ENCODE measurements at regions not wholly inside any gene's neighbourhood (a gene's known extent, or its start where the extent isn't known, plus 50 kb on each side); places are given as distances from the start of the nearest gene placed in this dataset.

DNA sequence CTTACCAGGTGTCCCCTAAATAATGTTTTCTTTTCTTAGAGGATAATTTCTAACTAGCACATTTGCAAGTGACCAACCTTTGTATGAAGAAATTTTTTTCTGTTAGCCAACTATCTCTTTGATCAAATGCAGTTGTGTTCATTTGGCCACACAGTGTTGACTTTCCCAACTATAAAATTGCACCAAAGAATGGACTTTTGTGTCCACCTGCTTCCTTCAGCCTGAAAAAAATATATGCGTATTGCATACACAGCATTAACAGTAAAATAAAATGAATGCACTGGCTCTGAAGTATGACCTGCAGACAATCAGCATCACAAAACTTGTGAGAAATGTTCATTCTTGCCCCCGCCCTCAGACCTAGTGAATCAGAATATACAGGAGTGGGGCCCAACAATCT lies 342.0 kb downstream of the SEC23A start:
- Mint-ChIP-seq H3K9me3 (peaks cover 0 to 17% (median 4%) of the 10 kb centered on the region in 6 donors), H3K36me3 (no peaks in the 10 kb centered on the region), H3K4me3 (no peak overlapping the region), H3K27me3 (ENCODE audit: low read depth in 3 of 3) (peaks cover 0 to 3% (median 0%) of the 10 kb centered on the region in 3 donors), H3K27ac (no peak overlapping the region), H3K4me1 (no peaks in the 10 kb centered on the region)
- no peak for DNase-seq

- Mint-ChIP-seq H3K4me1 (no peaks in the 10 kb centered on the region), H3K36me3 (no peaks in the 10 kb centered on the region), H3K27me3 (ENCODE audit: low read depth in 3 of 3) (peaks cover 0 to 3% (median 2%) of the 10 kb centered on the region in 3 donors), H3K9me3 (peaks cover 0 to 5% (median 0%) of the 10 kb centered on the region in 6 donors), H3K4me3 (no peak overlapping the region), H3K27ac (no peak overlapping the region)
- no peak for DNase-seq
Observed at GRCh38 chr14:38758661-38759060, 344.4 kb downstream of the SEC23A start.

DNA sequence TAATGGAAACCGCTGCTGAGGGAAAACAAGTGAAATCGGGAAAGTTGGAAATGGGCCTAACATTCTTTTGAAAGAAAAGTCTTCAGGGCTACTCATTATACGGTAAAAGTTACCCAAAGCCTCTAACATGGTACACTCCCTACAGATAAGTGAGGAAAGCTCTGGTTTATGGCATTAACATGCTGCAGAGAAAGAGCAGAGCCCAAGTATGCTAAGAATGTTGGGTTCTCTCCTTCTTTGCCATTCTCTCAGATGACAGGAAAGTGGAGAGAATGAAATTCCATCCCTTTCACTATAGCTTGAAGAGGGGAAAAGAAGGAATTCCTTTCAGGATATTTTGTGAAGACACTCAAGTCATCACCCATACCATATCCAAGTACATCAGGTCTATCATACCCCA lies 348.0 kb downstream of the SEC23A start:
- H3K4me1 Mint-ChIP-seq, result no peaks in the 10 kb centered on the region
- H3K9me3 Mint-ChIP-seq, result peaks cover 0 to 5% (median 1%) of the 10 kb centered on the region in 6 donors
- no peak overlapping the region for H3K27ac Mint-ChIP-seq
- H3K27me3 Mint-ChIP-seq (ENCODE audit: low read depth in 3 of 3), result peaks cover 0 to 3% (median 2%) of the 10 kb centered on the region in 3 donors
- no peak for DNase-seq
- no peaks in the 10 kb centered on the region for H3K36me3 Mint-ChIP-seq
- no peak overlapping the region for H3K4me3 Mint-ChIP-seq

- DNase-seq, result no peak
- Mint-ChIP-seq H3K36me3 (no peaks in the 10 kb centered on the region), H3K4me1 (no peaks in the 10 kb centered on the region), H3K9me3 (peaks cover 0 to 5% (median 2%) of the 10 kb centered on the region in 6 donors), H3K4me3 (no peak overlapping the region), H3K27me3 (ENCODE audit: low read depth in 3 of 3) (peaks cover 0 to 2% (median 1%) of the 10 kb centered on the region in 3 donors), H3K27ac (no peak overlapping the region)
Observed at GRCh38 chr14:38752750-38753149, 350.3 kb downstream of the SEC23A start.

GRCh38 chr14:38752341-38752740 lies 350.7 kb downstream of the SEC23A start:
- H3K4me3 Mint-ChIP-seq, result no peak overlapping the region
- H3K27ac Mint-ChIP-seq, result no peak overlapping the region
- H3K4me1 Mint-ChIP-seq, result no peaks in the 10 kb centered on the region
- H3K36me3 Mint-ChIP-seq, result no peaks in the 10 kb centered on the region
- H3K9me3 Mint-ChIP-seq, result peaks cover 0 to 5% (median 2%) of the 10 kb centered on the region in 6 donors
- no peak for DNase-seq
- peaks cover 0 to 2% (median 1%) of the 10 kb centered on the region in 3 donors for H3K27me3 Mint-ChIP-seq (ENCODE audit: low read depth in 3 of 3)

DNA sequence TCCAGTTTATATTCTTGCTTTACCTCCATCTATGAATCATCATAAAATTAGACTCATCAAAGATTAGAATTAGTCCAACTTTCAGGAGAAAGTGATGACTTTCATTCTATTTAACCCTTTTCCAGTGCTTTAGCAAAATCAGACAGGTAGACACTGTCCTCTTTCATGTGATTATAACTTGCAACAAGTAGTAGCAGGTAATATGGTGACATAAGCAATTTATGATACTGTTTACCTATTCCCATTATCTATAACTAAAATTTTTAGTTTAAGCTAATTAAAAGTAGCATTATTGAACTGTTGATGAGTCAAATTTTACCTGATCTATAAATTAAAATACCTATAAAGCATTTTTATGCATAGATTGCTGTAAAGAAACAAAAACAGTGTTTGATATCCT lies 351.6 kb downstream of the SEC23A start:
- H3K27ac Mint-ChIP-seq, result no peak overlapping the region
- H3K4me3 Mint-ChIP-seq, result no peak overlapping the region
- no peaks in the 10 kb centered on the region for H3K4me1 Mint-ChIP-seq
- H3K27me3 Mint-ChIP-seq (ENCODE audit: low read depth in 3 of 3), result peaks cover 0 to 2% (median 1%) of the 10 kb centered on the region in 3 donors
- peaks cover 0 to 9% (median 2%) of the 10 kb centered on the region in 6 donors for H3K9me3 Mint-ChIP-seq
- no peaks in the 10 kb centered on the region for H3K36me3 Mint-ChIP-seq
- DNase-seq, result no peak

DNA sequence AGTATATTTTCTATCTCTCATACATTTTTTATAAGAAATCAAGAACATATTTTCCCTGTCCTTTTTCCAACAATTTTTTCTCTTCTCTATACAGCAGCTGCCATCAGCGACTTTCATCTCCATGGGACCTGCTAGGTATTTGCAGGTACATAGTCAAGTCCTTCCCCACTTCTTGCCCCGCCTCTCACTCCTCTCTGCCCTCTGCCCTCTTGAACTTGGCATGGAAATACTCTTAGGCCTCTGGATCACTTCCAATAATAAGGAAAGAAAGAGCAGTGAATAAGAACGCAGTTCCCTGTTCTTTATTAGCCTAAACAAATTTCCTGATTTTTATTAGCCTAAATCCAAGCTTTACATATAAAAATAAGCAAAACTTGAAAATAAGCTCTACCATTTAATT lies 353.1 kb downstream of the SEC23A start:
- Mint-ChIP-seq H3K9me3 (peaks cover 0 to 9% (median 2%) of the 10 kb centered on the region in 6 donors), H3K27ac (no peak overlapping the region)

DNA sequence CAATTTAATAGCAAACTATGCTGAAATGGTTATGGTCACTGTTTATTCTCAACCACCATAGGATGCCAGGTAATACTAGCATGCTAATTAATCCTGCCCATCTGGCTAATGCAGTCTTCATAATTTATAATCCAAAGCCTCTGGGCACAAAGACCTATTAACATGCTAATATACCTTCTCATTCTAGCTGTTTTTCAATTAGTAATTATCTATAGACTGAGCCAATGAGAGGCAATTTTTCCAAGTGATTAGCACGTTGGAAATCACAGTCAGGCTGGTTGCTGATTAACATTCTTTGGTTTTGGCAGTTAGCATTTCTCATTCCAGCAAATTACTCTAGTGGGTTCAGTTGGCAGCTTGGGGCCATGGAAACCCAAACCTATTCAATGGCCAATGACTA lies 357.2 kb downstream of the SEC23A start:
- H3K4me3 Mint-ChIP-seq, result no peak overlapping the region
- DNase-seq, result no peak
- H3K9me3 Mint-ChIP-seq, result peaks cover 0 to 9% (median 3%) of the 10 kb centered on the region in 6 donors
- H3K27ac Mint-ChIP-seq, result no peak overlapping the region
- no peaks in the 10 kb centered on the region for H3K4me1 Mint-ChIP-seq
- no peaks in the 10 kb centered on the region for H3K27me3 Mint-ChIP-seq (ENCODE audit: low read depth in 3 of 3)
- H3K36me3 Mint-ChIP-seq, result no peaks in the 10 kb centered on the region

More for the DNA sequence above, 353.1 kb downstream of the SEC23A start:
- Mint-ChIP-seq H3K4me1 (no peaks in the 10 kb centered on the region), H3K27me3 (ENCODE audit: low read depth in 3 of 3) (peaks cover 0 to 1% (median 0%) of the 10 kb centered on the region in 3 donors), H3K4me3 (no peak overlapping the region), H3K36me3 (no peaks in the 10 kb centered on the region)
- DNase-seq, result no peak

GRCh38 chr14:38743966-38744584 lies 359.0 kb downstream of the SEC23A start:
- Mint-ChIP-seq H3K27ac (no peak overlapping the region), H3K27me3 (ENCODE audit: low read depth in 3 of 3) (no peaks in the 10 kb centered on the region), H3K36me3 (no peaks in the 10 kb centered on the region), H3K4me1 (no peaks in the 10 kb centered on the region), H3K9me3 (peaks cover 0 to 7% (median 2%) of the 10 kb centered on the region in 6 donors), H3K4me3 (no peak overlapping the region)
- no peak for DNase-seq

- H3K4me3 Mint-ChIP-seq, result no peak overlapping the region
- H3K36me3 Mint-ChIP-seq, result no peaks in the 10 kb centered on the region
- H3K27ac Mint-ChIP-seq, result no peak overlapping the region
- no peak for DNase-seq
- H3K27me3 Mint-ChIP-seq (ENCODE audit: low read depth in 3 of 3), result peaks cover 0 to 1% (median 0%) of the 10 kb centered on the region in 3 donors
- no peaks in the 10 kb centered on the region for H3K4me1 Mint-ChIP-seq
- H3K9me3 Mint-ChIP-seq, result peaks cover 0 to 10% (median 5%) of the 10 kb centered on the region in 6 donors
Observed at GRCh38 chr14:38737686-38738407, 365.2 kb downstream of the SEC23A start.

- no peaks in the 10 kb centered on the region for H3K36me3 Mint-ChIP-seq
- H3K27me3 Mint-ChIP-seq (ENCODE audit: low read depth in 3 of 3), result peaks cover 0 to 1% (median 0%) of the 10 kb centered on the region in 3 donors
- no peak overlapping the region for H3K4me3 Mint-ChIP-seq
- H3K27ac Mint-ChIP-seq, result no peak overlapping the region
- DNase-seq, result no peak
- H3K9me3 Mint-ChIP-seq, result peaks cover 0 to 12% (median 4%) of the 10 kb centered on the region in 6 donors
- no peaks in the 10 kb centered on the region for H3K4me1 Mint-ChIP-seq
Observed at GRCh38 chr14:38735005-38735404, 368.0 kb downstream of the SEC23A start.

DNA sequence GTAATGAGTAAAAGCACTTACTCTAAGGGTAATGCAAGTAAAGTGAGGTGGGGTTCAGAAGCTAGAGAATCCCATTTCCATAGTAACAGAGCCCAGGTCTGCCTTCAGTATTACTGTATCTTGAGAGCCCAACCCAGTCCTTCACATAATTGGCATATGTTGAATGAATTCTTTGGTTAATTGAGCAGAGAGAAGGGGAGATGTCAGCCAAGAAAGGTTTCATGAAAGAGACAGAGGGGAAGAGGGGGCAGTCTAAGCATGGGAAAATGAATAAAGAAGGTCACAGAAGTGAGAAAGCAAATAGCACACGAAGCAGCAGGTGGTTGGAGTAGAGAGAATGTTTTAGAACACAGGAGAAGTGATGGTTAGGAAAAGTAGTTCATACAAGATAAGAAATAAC lies 371.1 kb downstream of the SEC23A start:
- H3K4me3 Mint-ChIP-seq, result no peak overlapping the region
- H3K27ac Mint-ChIP-seq, result no peak overlapping the region
- no peaks in the 10 kb centered on the region for H3K36me3 Mint-ChIP-seq
- peaks cover 0 to 8% (median 5%) of the 10 kb centered on the region in 6 donors for H3K9me3 Mint-ChIP-seq
- no peaks in the 10 kb centered on the region for H3K4me1 Mint-ChIP-seq
- DNase-seq, result no peak
- H3K27me3 Mint-ChIP-seq (ENCODE audit: low read depth in 3 of 3), result peaks cover 0 to 3% (median 1%) of the 10 kb centered on the region in 3 donors

DNA sequence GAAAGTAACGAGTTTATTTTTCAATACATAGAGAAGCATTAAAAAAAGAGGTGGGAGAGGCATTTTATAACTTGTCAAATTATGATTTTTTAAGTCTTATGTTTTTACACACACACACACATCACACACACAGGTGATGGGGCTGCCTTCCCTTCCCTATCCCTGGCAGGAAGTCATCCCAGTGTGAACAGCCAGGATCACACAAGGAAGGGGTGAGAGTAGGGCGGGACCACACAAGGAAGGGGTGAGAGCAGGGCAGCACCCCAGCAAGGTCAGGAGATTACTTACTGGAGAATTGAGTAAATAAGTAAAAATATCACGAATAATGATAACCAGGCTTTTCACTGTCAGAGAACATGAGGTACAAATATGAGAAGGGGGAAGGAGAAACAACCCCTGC lies 372.6 kb downstream of the SEC23A start:
- H3K4me3 Mint-ChIP-seq, result no peak overlapping the region
- no peaks in the 10 kb centered on the region for H3K36me3 Mint-ChIP-seq
- no peak for DNase-seq
- H3K27ac Mint-ChIP-seq, result no peak overlapping the region
- H3K4me1 Mint-ChIP-seq, result no peaks in the 10 kb centered on the region
- peaks cover 0 to 8% (median 5%) of the 10 kb centered on the region in 6 donors for H3K9me3 Mint-ChIP-seq
- H3K27me3 Mint-ChIP-seq (ENCODE audit: low read depth in 3 of 3), result peaks cover 0 to 3% (median 1%) of the 10 kb centered on the region in 3 donors

- H3K27ac Mint-ChIP-seq, result no peak overlapping the region
- DNase-seq, result no peak
- no peaks in the 10 kb centered on the region for H3K36me3 Mint-ChIP-seq
- H3K9me3 Mint-ChIP-seq, result peaks cover 0 to 7% (median 0%) of the 10 kb centered on the region in 6 donors
- H3K4me1 Mint-ChIP-seq, result no peaks in the 10 kb centered on the region
- H3K4me3 Mint-ChIP-seq, result no peak overlapping the region
- peaks cover 0 to 3% (median 0%) of the 10 kb centered on the region in 3 donors for H3K27me3 Mint-ChIP-seq (ENCODE audit: low read depth in 3 of 3)
Observed at GRCh38 chr14:38727731-38728130, 375.3 kb downstream of the SEC23A start.

Data from immature natural killer cell (primary cell).